GM12878 (cell line): ENCODE measurements at regions not wholly inside any gene's neighbourhood (a gene's known extent, or its start where the extent isn't known, plus 50 kb on each side); places are given as distances from the start of the nearest gene placed in this dataset.

Experiments used
- ATAC-seq: fragments of 200-7000 bp; cut with Tn5 transposase; 3 replicates; pipeline ENCODE4 v1.9.1; 2020; ENCODE audit warnings: mild to moderate bottlenecking, moderate library complexity
- BruUV-seq: library from RNA; stranded (reverse); fragments of 400-500 nt; replicated peaks from 2 replicates; lab custom pipeline; 2021; lab: Mats Ljungman, UMichigan
- CTCF ChIA-PET: fragments of 300-600 bp; sonication (Branson Sonifier 250); formaldehyde crosslinking; extraction: SDS; loops from one replicate; lab custom pipeline; 2021; ENCODE audit warnings: inconsistent platforms; lab: Yijun Ruan, JAX
- POLR2A ChIA-PET: fragments of 350-600 bp; formaldehyde crosslinking; extraction: SDS; loops from one replicate; lab custom pipeline; 2021; ENCODE audit warnings: inconsistent platforms; lab: Charles Lee
- RAD21 ChIA-PET: fragments of 300-600 bp; sonication (Branson Sonifier 250); formaldehyde crosslinking; loops from one replicate; lab custom pipeline; 2023; ENCODE audit warnings: antibody characterized with exemption; ENCODE audit not compliant: unreplicated experiment; lab: Charles Lee
- SMC1A ChIA-PET: fragments of 300-600 bp; sonication (Branson Sonifier 250); formaldehyde crosslinking; loops from one replicate; lab custom pipeline; 2023; ENCODE audit not compliant: unreplicated experiment, uncharacterized antibody; lab: Charles Lee
- DNase-seq: peaks from one replicate; pipeline ENCODE4 v3.0.0-alpha.2; 2011; ENCODE audit warnings: low read depth, low spot score
- FAIRE-seq: peaks from 3 replicates; lab custom pipeline; 2011; peaks lifted over from hg19 to GRCh38; lab: Jason Lieb, UNC
- H2AFZ ChIP-seq: 2 replicates; pipeline ENCODE4 v1.6.0; 2011; ENCODE audit warnings: low read depth, low read length, control low read depth; ENCODE audit not compliant: control insufficient read depth
- H3K27ac ChIP-seq: 2 replicates; pipeline ENCODE4 v1.5.1; 2011; ENCODE audit warnings: control low read depth; ENCODE audit not compliant: control insufficient read depth, insufficient read depth
- H3K27me3 ChIP-seq, 2 experiments: replicated peaks in 1 of 2; 2 replicates each; pipeline versions ENCODE4 v1.6.0 to v1.6.1; 2011; ENCODE audit warnings: low read length in 1 of 2; ENCODE audit not compliant: control insufficient read depth in 2 of 2, insufficient read depth in 2 of 2
- H3K36me3 ChIP-seq, 2 experiments: 2 replicates each; pipeline ENCODE4 v1.5.1; 2011; ENCODE audit warnings: low read length in 1 of 2; ENCODE audit not compliant: control insufficient read depth in 2 of 2, insufficient read depth in 2 of 2
- H3K4me1 ChIP-seq: 2 replicates; pipeline ENCODE4 v1.6.1; 2011; ENCODE audit warnings: mild to moderate bottlenecking, low read length, moderate library complexity, mixed read lengths; ENCODE audit not compliant: control insufficient read depth, insufficient read depth
- H3K4me2 ChIP-seq: 2 replicates; pipeline ENCODE4 v1.6.0; 2011; ENCODE audit warnings: control low read depth; ENCODE audit not compliant: control insufficient read depth, insufficient read depth
- H3K4me3 ChIP-seq: fragments of 200-600 bp; sonication (generic); 2 replicates; pipeline ENCODE4 v1.5.1; 2016
- H3K79me2 ChIP-seq: 2 replicates; pipeline ENCODE4 v1.6.0; 2011; ENCODE audit warnings: low read length; ENCODE audit not compliant: control insufficient read depth, insufficient read depth
- H3K9ac ChIP-seq: 2 replicates; pipeline ENCODE4 v1.8.0; 2011; ENCODE audit warnings: low read length, control low read depth, mixed read lengths; ENCODE audit not compliant: control insufficient read depth, insufficient read depth
- H3K9me3 ChIP-seq: replicated peaks from 3 replicates; pipeline ENCODE4 v1.5.1; 2011; ENCODE audit warnings: mild to moderate bottlenecking, low read length; ENCODE audit not compliant: control insufficient read depth, insufficient read depth
- H4K20me1 ChIP-seq: 2 replicates; pipeline ENCODE4 v1.6.0; 2011; ENCODE audit not compliant: control insufficient read depth, insufficient read depth
- ELK1 ChIP-seq: IDR thresholded peaks from 2 replicates; pipeline ENCODE4 v1.6.1; 2012; ENCODE audit warnings: low read depth, low read length, improper control_type of control experiment
- JUNB ChIP-seq: IDR thresholded peaks from 2 replicates; pipeline ENCODE4 v1.6.1; 2016; ENCODE audit warnings: antibody characterized with exemption, mild to moderate bottlenecking
- MAX ChIP-seq: IDR thresholded peaks from 2 replicates; pipeline ENCODE4 v1.6.1; 2012; ENCODE audit warnings: low read depth, low read length, improper control_type of control experiment
- NFYB ChIP-seq: IDR thresholded peaks from 2 replicates; pipeline ENCODE4 v1.6.1; 2011; ENCODE audit warnings: low read depth, mild to moderate bottlenecking, low read length, improper control_type of control experiment, moderate library complexity; ENCODE audit not compliant: insufficient read depth
- PBX3 ChIP-seq: IDR thresholded peaks from 2 replicates; pipeline ENCODE4 v1.6.1; 2011; ENCODE audit warnings: mild to moderate bottlenecking, low read depth, low read length, moderate library complexity; ENCODE audit not compliant: insufficient replicate concordance
- POLR2AphosphoS5 ChIP-seq: IDR thresholded peaks from 2 replicates; pipeline ENCODE4 v1.6.1; 2011; ENCODE audit warnings: mild to moderate bottlenecking, low read length, inconsistent platforms
- SMC3 ChIP-seq: IDR thresholded peaks from 2 replicates; pipeline ENCODE4 v1.6.1; 2011; ENCODE audit warnings: low read length, improper control_type of control experiment, borderline replicate concordance
- USF1 ChIP-seq: IDR thresholded peaks from 2 replicates; pipeline ENCODE4 v1.6.1; 2011; ENCODE audit warnings: borderline replicate concordance, low read depth, mild to moderate bottlenecking, moderate library complexity, mixed read lengths, low read length; ENCODE audit not compliant: insufficient read depth; ENCODE audit errors: extremely low read length
- ZNF622 ChIP-seq: fragments of 450-650 bp; IDR thresholded peaks from 2 replicates; pipeline ENCODE4 v1.6.1; 2017; ENCODE audit warnings: mild to moderate bottlenecking, inconsistent platforms
- WGBS: methylation state at CpG from one replicate; pipeline ENCODE4 v1.1.6; 2016; ENCODE audit warnings: low lambda C conversion rate; ENCODE audit not compliant: insufficient replicate concordance, insufficient coverage; ENCODE audit errors: missing lambda C conversion rate; 5-methylcytosine and 5-hydroxymethylcytosine counted together
- in situ Hi-C: fragments of 300-500 bp; cut with MboI; formaldehyde crosslinking; loops from 9 replicates; pipeline ENCODE4 v1.14.3; 2018; ENCODE audit warnings: mixed read lengths
- intact Hi-C: fragments of 100-400 bp; cut with micrococcal nuclease; formaldehyde crosslinking; loops from one replicate; pipeline ENCODE4 v1.14.2; 2022; ENCODE audit not compliant: unreplicated experiment

DNA sequence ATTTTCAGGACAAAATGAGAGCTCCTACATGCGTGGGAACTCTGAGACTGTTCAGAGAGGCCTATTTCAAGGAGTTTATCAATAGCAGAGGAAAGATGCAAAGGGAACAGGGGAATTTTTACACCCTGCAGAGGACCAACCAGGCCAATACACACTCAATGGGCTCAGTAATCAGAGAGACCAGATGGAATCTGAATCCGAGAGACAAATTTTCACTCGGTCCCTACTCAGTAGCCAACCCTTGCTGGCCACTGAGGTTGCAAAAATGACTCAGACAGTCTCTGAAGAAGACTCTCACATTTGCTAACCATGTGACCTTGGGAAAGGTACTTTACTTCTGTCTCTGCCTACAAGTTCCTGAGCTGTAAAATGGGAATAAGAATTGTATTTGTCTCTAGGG, 479.4 kb downstream of the CDK5RAP2 start:
- 0% methylated on average over 3 of the region's 3 CpGs for WGBS
- RAD21 ChIA-PET: no interaction called here

GRCh38 chr9:120099065-120099464, 480.9 kb downstream of the CDK5RAP2 start:
- H3K27ac ChIP-seq: no peak overlapping the region
- in situ Hi-C loops: no loop called here
- POLR2A ChIA-PET: no interaction called here
- ATAC-seq (no peak), FAIRE-seq (no peak), DNase-seq (no peak)
- RAD21 ChIA-PET: no interaction called here
- H2AFZ ChIP-seq: no peak overlapping the region
- no peak overlapping the region for H3K4me3 ChIP-seq
- BruUV-seq: no TSS peak
- H4K20me1 ChIP-seq: no peaks in the 10 kb centered on the region
- SMC1A ChIA-PET: no interaction called here
- no peaks in the 10 kb centered on the region for H3K9me3 ChIP-seq
- no peak overlapping the region for H3K9ac ChIP-seq
- no peak overlapping the region for H3K4me2 ChIP-seq
- H3K27me3 ChIP-seq: no peaks in the 10 kb centered on the region
- 45% methylated on average over 4 of the region's 4 CpGs for WGBS
- intact Hi-C loops: no loop called here
- no peaks in the 10 kb centered on the region for H3K36me3 ChIP-seq
- TF ChIP-seq PBX3 (no peak), POLR2AphosphoS5 (no peak), USF1 (peak; percentile 42), NFYB (peak; percentile 73; the same call in 1 of the 2 replicates), ZNF622 (no peak)
- no peaks in the 10 kb centered on the region for H3K4me1 ChIP-seq
- CTCF ChIA-PET: no interaction called here
- no peaks in the 10 kb centered on the region for H3K79me2 ChIP-seq

More for the DNA sequence above, 479.4 kb downstream of the CDK5RAP2 start:
- no peak overlapping the region for H3K4me2 ChIP-seq
- no peak overlapping the region for H3K9ac ChIP-seq
- H2AFZ ChIP-seq: no peak overlapping the region
- intact Hi-C loops: no loop called here
- no peak for DNase-seq
- peak; percentile 35; the same call in 2 of the 3 replicates for ATAC-seq
- no peaks in the 10 kb centered on the region for H3K4me1 ChIP-seq
- ChIA-PET SMC1A (no interaction called here), CTCF (interaction anchor here (0.6 kb wide), 1 partner anchor 60 kb away, joined by 3 read pairs; no protein-coding TSS in a partner anchor), POLR2A (no interaction called here)
- H3K27me3 ChIP-seq: no peaks in the 10 kb centered on the region
- no peaks in the 10 kb centered on the region for H4K20me1 ChIP-seq
- no peak overlapping the region for H3K27ac ChIP-seq
- no peaks in the 10 kb centered on the region for H3K79me2 ChIP-seq
- H3K36me3 ChIP-seq: no peaks in the 10 kb centered on the region
- in situ Hi-C loops: no loop called here
- no TSS peak for BruUV-seq
- no peak for FAIRE-seq
- no peak for TF ChIP-seq SMC3
- TF ChIP-seq ELK1: no peak
- TF ChIP-seq JUNB: 0 out of 2 replicates have a peak, but pooled peaks have one; percentile 29
- no peak for TF ChIP-seq ZNF622
- TF ChIP-seq MAX: no peak
- no peaks in the 10 kb centered on the region for H3K9me3 ChIP-seq
- H3K4me3 ChIP-seq: no peak overlapping the region
